ENCODE measurements at regions not wholly inside any gene's neighbourhood (a gene's known extent, or its start where the extent isn't known, plus 50 kb on each side); places are given as distances from the start of the nearest gene placed in this dataset.

GRCh38 chr11:16685914-16686313 lies 52.5 kb upstream of the C11orf58 start:
- intact Hi-C loops (cut with DNase I), result no loop called here
- no peak for DNase-seq (ENCODE audit: low spot score)

DNA sequence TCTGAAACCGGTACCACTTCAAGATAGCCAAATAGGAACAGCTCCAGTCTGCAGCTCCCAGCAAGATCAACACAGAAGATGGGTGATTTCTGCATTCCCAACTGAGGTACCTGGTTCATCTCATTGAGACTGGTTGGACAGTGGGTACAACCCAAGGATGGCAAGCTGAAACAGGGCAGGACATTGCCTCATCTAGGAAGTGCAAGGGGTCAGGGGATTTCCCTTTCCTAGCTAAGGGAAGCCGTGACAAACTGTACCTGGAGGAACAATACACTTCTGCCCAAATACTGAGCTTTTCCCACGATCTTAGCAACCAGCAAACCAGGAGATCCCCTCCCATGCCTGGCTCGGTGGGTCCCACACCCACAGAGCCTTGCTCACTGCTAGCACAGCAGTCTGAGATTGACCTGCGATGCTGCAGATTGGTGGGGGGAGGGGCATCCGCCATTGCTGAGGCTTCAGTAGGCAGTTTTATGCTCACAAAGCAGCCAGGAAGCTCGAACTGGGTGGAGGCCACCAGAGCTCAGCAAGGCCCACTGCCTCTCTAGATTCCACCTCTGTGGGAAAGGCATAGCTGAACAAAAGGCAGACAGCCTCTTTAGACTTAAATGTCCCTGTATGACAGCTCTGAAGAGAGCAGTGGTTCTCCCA lies 59.9 kb upstream of the C11orf58 start:
- intact Hi-C loops (cut with DNase I), result no loop called here
- no peak for DNase-seq (ENCODE audit: low spot score)

GRCh38 chr11:16669799-16670415 lies 68.5 kb upstream of the C11orf58 start:
- intact Hi-C loops (cut with DNase I), result no loop called here
- DNase-seq (ENCODE audit: low spot score), result no peak

- no peak for DNase-seq (ENCODE audit: low spot score)
- intact Hi-C loops (cut with DNase I), result no loop called here
Observed at GRCh38 chr11:16632295-16633200, 105.9 kb upstream of the C11orf58 start.

DNA sequence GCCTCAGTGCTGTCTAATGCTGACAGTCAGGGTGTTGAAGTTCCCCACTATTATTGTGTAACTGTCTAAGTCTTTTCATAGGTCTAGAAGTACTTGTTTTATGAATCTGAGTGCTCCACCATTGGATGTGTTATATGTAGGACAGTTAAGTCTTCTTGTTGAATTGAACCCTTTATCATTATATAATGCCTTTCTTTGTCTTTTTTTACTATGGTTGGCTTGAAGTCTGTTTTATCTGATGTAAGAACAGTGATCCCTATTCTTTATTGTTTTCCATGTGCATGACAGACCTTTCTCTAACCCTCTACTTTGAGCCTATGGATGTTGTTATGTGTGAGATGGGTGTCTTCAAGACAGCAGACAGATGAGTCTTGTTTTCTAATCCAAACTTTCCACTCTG lies 107.8 kb upstream of the C11orf58 start:
- intact Hi-C loops (cut with DNase I), result no loop called here
- DNase-seq (ENCODE audit: low spot score), result no peak

GRCh38 chr11:16618431-16618830 lies 120.0 kb upstream of the C11orf58 start:
- intact Hi-C loops (cut with DNase I), result no loop called here
- DNase-seq (ENCODE audit: low spot score), result no peak

DNA sequence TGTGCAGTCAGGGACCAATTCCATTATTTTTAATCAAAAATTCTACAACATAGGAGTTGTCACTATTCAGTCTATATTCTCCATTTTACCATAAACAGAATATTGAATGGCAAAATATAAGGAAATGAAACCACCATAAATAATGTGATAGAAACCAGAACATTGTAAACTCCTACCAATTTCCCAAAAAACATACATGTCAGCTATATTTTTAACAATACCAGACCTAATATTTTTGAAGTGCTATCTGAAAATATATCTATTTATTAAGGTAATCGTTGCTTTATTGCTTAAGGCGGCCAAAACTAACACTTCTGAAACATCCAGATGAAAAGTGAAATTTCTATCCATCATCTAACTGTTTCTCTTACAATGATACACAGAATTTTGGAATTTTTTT lies 123.0 kb upstream of the C11orf58 start:
- intact Hi-C loops (cut with DNase I), result no loop called here
- DNase-seq (ENCODE audit: low spot score), result no peak

- intact Hi-C loops (cut with DNase I), result loop anchor here (5.0 kb wide), 4 partner anchors 376 to 1286 kb away; no protein-coding TSS in a partner anchor
- DNase-seq (ENCODE audit: low spot score), result peak; percentile 93
Observed at GRCh38 chr11:16613512-16614381, 124.7 kb upstream of the C11orf58 start.

DNA sequence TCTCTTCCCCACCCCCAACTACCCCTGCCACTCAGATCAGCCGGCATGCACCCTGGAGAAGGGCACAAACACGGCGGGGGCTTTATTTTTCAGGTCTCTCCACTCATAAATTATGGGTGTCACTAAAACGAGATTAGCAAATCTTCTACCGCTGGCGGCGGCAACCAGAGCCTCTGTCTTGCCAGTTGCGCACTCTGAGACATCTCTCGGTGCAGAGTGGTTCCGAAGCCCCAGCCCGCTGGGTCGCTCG lies 125.3 kb upstream of the C11orf58 start:
- DNase-seq (ENCODE audit: low spot score), result no peak
- intact Hi-C loops (cut with DNase I), result loop anchor here (5.0 kb wide), 4 partner anchors 376 to 1286 kb away; no protein-coding TSS in a partner anchor

DNA sequence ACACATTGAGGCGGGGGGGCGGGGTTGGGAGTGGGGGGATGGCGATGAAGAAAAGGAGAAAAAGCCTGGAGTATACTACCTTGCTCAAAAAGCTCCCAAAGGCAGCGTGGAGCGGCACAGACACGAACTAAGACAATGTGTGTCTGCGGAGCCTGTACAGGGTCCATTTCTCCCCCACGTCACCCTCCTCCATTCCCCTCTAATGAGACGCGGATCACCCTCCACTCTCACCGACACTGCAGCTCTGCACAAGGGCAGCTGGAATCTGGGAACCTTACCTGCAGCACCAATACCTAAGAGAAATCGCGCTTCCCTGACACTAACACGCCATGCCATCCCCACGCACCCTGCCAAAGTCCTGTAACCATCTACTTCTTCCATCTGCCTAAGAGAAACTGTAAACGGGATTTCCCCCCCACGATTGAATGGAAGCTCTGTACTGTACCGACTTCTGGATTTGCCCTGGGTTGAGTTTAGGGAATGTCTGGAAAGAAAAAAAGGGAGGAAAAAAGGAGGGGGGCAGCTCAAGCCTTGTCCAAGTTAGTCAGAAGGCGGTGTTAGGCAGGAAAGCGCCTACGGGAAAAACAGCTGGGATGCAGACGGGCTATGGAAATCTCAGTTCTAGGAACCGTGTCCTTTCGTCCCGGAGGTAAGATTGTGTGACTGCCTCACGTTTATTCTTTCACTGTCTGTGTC lies 125.7 kb upstream of the C11orf58 start:
- intact Hi-C loops (cut with DNase I), result loop anchor here (5.0 kb wide), 4 partner anchors 375 to 1285 kb away; no protein-coding TSS in a partner anchor
- DNase-seq (ENCODE audit: low spot score), result no peak

DNA sequence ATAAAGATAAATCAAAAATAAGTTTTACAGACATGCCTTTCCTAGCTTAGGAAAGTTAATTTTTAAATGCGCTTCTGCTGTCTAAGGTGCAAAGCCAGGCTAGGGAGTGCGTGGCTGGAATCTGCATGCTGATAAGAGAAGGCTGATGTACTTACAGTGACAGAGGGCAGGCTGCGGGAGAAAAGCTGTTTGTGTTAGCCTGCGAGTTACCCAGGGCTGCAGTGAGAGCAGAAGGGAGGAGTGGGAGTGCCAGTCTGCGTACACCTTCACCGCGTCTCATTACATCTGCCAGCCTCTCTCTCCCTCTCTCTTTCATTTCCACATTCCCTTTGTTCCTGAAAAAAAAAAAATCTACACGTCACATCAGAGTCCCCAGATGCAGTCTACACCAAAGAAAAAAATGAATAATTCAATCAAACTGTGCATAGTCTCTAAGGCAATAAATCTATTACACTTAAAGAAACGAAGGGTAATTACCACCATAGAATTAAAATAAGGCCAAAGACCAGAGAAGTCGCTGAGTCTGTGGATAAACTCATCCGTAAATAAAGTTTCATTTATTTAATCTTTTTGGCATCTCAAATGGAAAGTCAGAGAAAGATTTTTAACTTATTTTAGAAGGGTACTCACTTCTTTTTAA lies 126.4 kb upstream of the C11orf58 start:
- intact Hi-C loops (cut with DNase I), result loop anchor here (5.0 kb wide), 4 partner anchors 375 to 1285 kb away; no protein-coding TSS in a partner anchor

GRCh38 chr11:16611401-16611921 lies 127.0 kb upstream of the C11orf58 start:
- intact Hi-C loops (cut with DNase I), result loop anchor here (5.0 kb wide), 4 partner anchors 374 to 1284 kb away; no protein-coding TSS in a partner anchor
- no peak for DNase-seq (ENCODE audit: low spot score)

More for the DNA sequence above, 126.4 kb upstream of the C11orf58 start:
- no peak for DNase-seq (ENCODE audit: low spot score)

DNA sequence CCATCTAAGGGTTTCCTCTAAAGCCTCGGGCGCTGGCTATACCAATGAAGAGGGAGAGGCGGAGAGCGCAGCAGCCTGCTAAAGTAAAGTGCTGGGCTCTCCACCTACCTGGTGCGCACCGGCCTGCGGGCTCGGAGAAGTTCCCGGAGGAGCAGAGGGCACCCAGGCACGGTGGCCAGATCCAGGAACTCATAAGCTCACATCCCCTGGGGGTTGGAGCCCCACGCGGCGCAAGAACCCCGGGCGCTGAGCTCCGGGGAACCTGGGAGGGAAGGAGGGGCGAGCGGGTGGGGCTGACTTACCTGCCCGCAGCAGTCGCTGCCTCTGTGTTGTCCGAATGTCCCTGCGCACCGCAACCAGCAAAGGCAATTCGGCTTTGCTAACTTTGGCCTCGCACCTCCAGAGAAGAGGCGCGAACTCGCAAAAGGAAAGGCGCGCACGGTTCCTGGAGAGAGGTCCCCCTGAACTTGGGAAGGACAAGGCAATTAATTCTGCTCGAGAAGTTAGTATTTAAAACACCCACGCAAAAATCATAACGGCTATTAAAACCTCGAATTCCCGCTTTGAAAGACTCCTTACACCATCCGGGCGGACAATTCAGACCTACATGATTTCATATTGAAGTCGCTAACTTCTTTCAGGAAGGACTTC lies 127.6 kb upstream of the C11orf58 start:
- DNase-seq (ENCODE audit: low spot score), result no peak
- intact Hi-C loops (cut with DNase I), result loop anchor here (5.0 kb wide), 4 partner anchors 374 to 1284 kb away; no protein-coding TSS in a partner anchor

DNA sequence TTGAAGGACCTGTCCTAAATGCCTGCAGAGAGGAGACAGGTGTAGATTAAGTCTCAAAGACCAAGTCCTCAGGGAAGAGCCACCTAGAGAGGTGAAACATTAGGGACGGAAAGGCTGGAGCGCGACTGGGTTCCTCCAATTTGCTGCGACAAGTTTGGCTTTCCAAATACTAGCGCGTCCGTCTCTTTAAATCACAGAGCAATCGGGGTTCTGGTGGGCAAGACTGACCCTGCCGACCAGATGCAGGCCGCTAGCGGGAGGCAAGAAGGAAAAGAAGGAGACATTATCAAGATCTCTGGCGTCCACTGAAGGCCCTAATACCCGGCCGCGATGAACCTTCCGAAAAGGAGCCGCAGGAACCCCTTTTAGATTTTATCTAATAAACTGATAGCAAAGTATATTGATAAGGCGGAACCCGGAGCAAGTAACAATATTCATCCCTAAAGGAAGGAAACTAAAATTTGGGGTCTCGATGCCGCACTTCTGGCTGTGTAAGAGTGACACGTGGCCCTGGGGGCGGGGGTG lies 128.2 kb upstream of the C11orf58 start:
- intact Hi-C loops (cut with DNase I), result loop anchor here (5.0 kb wide), 4 partner anchors 373 to 1283 kb away; no protein-coding TSS in a partner anchor
- no peak for DNase-seq (ENCODE audit: low spot score)

- intact Hi-C loops (cut with DNase I), result loop anchor here (5.0 kb wide), 5 partner anchors 252 to 1282 kb away; partner anchors contain the start of gene SOX6
- DNase-seq (ENCODE audit: low spot score), result no peak
Observed at GRCh38 chr11:16609769-16610168, 128.7 kb upstream of the C11orf58 start.

DNA sequence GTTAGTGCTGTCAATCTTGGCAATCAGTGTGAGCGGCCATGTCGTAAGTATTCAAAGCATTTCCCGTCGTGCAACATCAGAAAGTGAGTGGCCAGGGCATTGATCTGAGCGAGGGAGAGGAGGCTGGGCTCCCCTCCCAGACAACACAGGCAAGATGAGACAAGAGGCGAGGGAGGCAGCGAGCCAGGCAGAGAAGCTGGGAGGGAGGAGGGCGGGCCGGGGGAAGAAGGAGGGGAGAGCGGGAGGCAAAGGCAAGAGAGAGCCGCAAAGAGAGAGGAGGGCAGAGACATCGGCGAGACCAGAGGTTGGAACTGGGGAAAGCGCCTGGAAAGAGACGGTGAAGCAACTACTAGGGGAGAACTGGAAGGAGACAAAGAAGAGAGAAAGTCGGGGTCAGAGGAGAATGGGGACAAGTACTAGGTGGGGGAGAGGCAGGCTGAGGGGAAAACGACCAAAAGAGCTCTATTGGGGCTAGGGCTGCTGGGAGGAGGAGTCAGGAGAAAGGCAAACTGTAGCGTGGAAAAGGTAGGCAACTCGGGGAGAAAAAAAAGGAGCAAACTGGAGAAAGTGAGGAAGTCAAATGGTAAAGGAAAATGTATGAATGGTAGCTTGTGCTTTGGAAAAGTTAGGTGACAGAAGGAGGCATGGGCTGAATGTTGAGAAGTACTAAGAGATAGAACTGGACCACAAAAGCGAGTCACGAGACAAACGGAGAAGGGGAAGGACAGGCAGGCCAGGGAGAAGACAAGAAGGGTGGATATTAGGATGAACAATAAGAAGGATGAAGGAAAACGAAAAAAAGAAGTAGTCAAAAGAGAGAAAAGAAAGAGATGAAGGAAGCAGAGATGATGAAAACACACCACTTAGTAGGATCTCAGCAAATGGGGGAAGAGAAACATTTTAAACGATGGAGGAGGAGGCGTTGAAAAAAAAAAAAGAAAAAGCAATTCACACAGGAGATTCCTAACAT lies 130.5 kb upstream of the C11orf58 start:
- intact Hi-C loops (cut with DNase I), result loop anchor here (2.0 to 5.0 kb wide), 3 partner anchors 251 to 417 kb away; partner anchors contain the start of gene SOX6
- peak; percentile 90 for DNase-seq (ENCODE audit: low spot score)

Data from cardiac septum (tissue), 1 donor.